ENCODE measurements at regions not wholly inside any gene's neighbourhood (a gene's known extent, or its start where the extent isn't known, plus 50 kb on each side); places are given as distances from the start of the nearest gene placed in this dataset.

- H3K27me3 Mint-ChIP-seq: no peaks in the 10 kb centered on the region
- H3K27ac Mint-ChIP-seq: no peak overlapping the region
- no peak overlapping the region for H3K4me3 Mint-ChIP-seq
- POLR2A ChIA-PET: no interaction called here
- intact Hi-C loops (cut with micrococcal nuclease): no loop called here
- H3K36me3 Mint-ChIP-seq (ENCODE audit: low read depth): no peaks in the 10 kb centered on the region
- H3K4me1 Mint-ChIP-seq (ENCODE audit: low read depth): no peaks in the 10 kb centered on the region
- DNase-seq: no peak
- CTCF ChIA-PET: no interaction called here
- H3K9me3 Mint-ChIP-seq: no peaks in the 10 kb centered on the region
- ATAC-seq: no peak
- no peak for TF ChIP-seq CTCF (IDR thresholded peaks at IDR 0.05)
Observed at GRCh38 chr2:10989151-10989550, 77.4 kb downstream of the KCNF1 start.

GRCh38 chr2:10989782-10990181 is 78.0 kb downstream of the KCNF1 start:
- no peak overlapping the region for H3K27ac Mint-ChIP-seq
- H3K4me3 Mint-ChIP-seq: no peak overlapping the region
- ATAC-seq (no peak), DNase-seq (no peak)
- no peaks in the 10 kb centered on the region for H3K4me1 Mint-ChIP-seq (ENCODE audit: low read depth)
- no peaks in the 10 kb centered on the region for H3K36me3 Mint-ChIP-seq (ENCODE audit: low read depth)
- intact Hi-C loops (cut with micrococcal nuclease): no loop called here
- no peak for TF ChIP-seq CTCF (IDR thresholded peaks at IDR 0.05)
- CTCF ChIA-PET: no interaction called here
- no peaks in the 10 kb centered on the region for H3K9me3 Mint-ChIP-seq
- H3K27me3 Mint-ChIP-seq: no peaks in the 10 kb centered on the region
- POLR2A ChIA-PET: no interaction called here

GRCh38 chr2:10990561-10991111 is 78.9 kb downstream of the KCNF1 start:
- H3K9me3 Mint-ChIP-seq: no peaks in the 10 kb centered on the region
- H3K27ac Mint-ChIP-seq: no peak overlapping the region
- intact Hi-C loops (cut with micrococcal nuclease): no loop called here
- H3K36me3 Mint-ChIP-seq (ENCODE audit: low read depth): no peaks in the 10 kb centered on the region
- ATAC-seq (no peak), DNase-seq (no peak)
- ChIA-PET CTCF (no interaction called here), POLR2A (no interaction called here)
- H3K27me3 Mint-ChIP-seq: no peaks in the 10 kb centered on the region
- no peak for TF ChIP-seq CTCF (IDR thresholded peaks at IDR 0.05)
- no peak overlapping the region for H3K4me3 Mint-ChIP-seq
- no peaks in the 10 kb centered on the region for H3K4me1 Mint-ChIP-seq (ENCODE audit: low read depth)

- no peak overlapping the region for H3K4me3 Mint-ChIP-seq
- H3K27ac Mint-ChIP-seq: no peak overlapping the region
- H3K9me3 Mint-ChIP-seq: no peaks in the 10 kb centered on the region
- TF ChIP-seq CTCF (IDR thresholded peaks at IDR 0.05): no peak
- no peaks in the 10 kb centered on the region for H3K27me3 Mint-ChIP-seq
- H3K4me1 Mint-ChIP-seq (ENCODE audit: low read depth): no peaks in the 10 kb centered on the region
- no peaks in the 10 kb centered on the region for H3K36me3 Mint-ChIP-seq (ENCODE audit: low read depth)
- no peak for DNase-seq
- POLR2A ChIA-PET: no interaction called here
- CTCF ChIA-PET: no interaction called here
- no peak for ATAC-seq
- intact Hi-C loops (cut with micrococcal nuclease): no loop called here
Observed at GRCh38 chr2:10992023-10992791, 80.5 kb downstream of the KCNF1 start.

GRCh38 chr2:10993001-10993481 is 81.3 kb downstream of the KCNF1 start:
- ChIA-PET POLR2A (no interaction called here), CTCF (no interaction called here)
- Mint-ChIP-seq H3K27ac (no peak overlapping the region), H3K27me3 (no peaks in the 10 kb centered on the region), H3K4me1 (ENCODE audit: low read depth) (no peaks in the 10 kb centered on the region), H3K4me3 (no peak overlapping the region), H3K36me3 (ENCODE audit: low read depth) (no peaks in the 10 kb centered on the region), H3K9me3 (no peaks in the 10 kb centered on the region)
- no peak for ATAC-seq
- intact Hi-C loops (cut with micrococcal nuclease): no loop called here
- no peak for TF ChIP-seq CTCF (IDR thresholded peaks at IDR 0.05)
- DNase-seq: no peak

Measured in activated CD8-positive, alpha-beta T cell treated with anti-CD3 and anti-CD28 coated beads for 36 hours (primary cell).